Middle frontal gyrus (tissue), 1 donor: ENCODE measurements at regions not wholly inside any gene's neighbourhood (a gene's known extent, or its start where the extent isn't known, plus 50 kb on each side); places are given as distances from the start of the nearest gene placed in this dataset.
A peak's percentile ranks its signal among the peaks of the same experiment; 100 is the strongest.
"Not testable (repeated sequence)": the region's sequence is repeated elsewhere in the genome, so short reads cannot be mapped to it uniquely, and the experiment has no call there.

Experiments
- DNase-seq: peaks from one replicate; pipeline ENCODE4 v3.0.0-alpha.2; 2015; ENCODE audit warnings: low spot score; ENCODE audit errors: extremely low spot score

- no peak for DNase-seq
Measured at GRCh38 chr6:11328613-11329247, 96.3 kb upstream of the NEDD9 start.

GRCh38 chr6:11327961-11328360 lies 95.5 kb upstream of the NEDD9 start:
- no peak for DNase-seq

- no peak for DNase-seq
Measured at GRCh38 chr6:11326116-11326515, 93.6 kb upstream of the NEDD9 start.

GRCh38 chr6:11324453-11325015 lies 92.1 kb upstream of the NEDD9 start:
- no peak for DNase-seq

- DNase-seq, result no peak
Measured at GRCh38 chr6:11323666-11324452, 91.4 kb upstream of the NEDD9 start.

- DNase-seq, result no peak
Measured at GRCh38 chr6:11322252-11322885, 89.9 kb upstream of the NEDD9 start.

GRCh38 chr6:11320914-11321597 lies 88.6 kb upstream of the NEDD9 start:
- no peak for DNase-seq

- no peak for DNase-seq
Measured at GRCh38 chr6:11318835-11319813, 86.7 kb upstream of the NEDD9 start.

- DNase-seq, result peak; percentile 14
Measured at GRCh38 chr6:11317885-11318771, 85.7 kb upstream of the NEDD9 start.

- no peak for DNase-seq
Measured at GRCh38 chr6:11315743-11316437, 83.4 kb upstream of the NEDD9 start.

- DNase-seq, result no peak
Measured at GRCh38 chr6:11313207-11313606, 80.7 kb upstream of the NEDD9 start.

- DNase-seq, result no peak
Measured at GRCh38 chr6:11311970-11312369, 79.5 kb upstream of the NEDD9 start.

GRCh38 chr6:11309947-11310665 lies 77.6 kb upstream of the NEDD9 start:
- no peak for DNase-seq

- no peak for DNase-seq
Measured at GRCh38 chr6:11307226-11307625, 74.8 kb upstream of the NEDD9 start.

- no peak for DNase-seq
Measured at GRCh38 chr6:11304946-11305345, 72.5 kb upstream of the NEDD9 start.

GRCh38 chr6:11299876-11300428 lies 67.5 kb upstream of the NEDD9 start:
- DNase-seq, result not testable (repeated sequence)

- not testable (repeated sequence) for DNase-seq
Measured at GRCh38 chr6:11299421-11299784, 66.9 kb upstream of the NEDD9 start.
